HCT116 (cell line): ENCODE measurements at regions not wholly inside any gene's neighbourhood (a gene's known extent, or its start where the extent isn't known, plus 50 kb on each side); places are given as distances from the start of the nearest gene placed in this dataset.

Experiments
- ATAC-seq: fragments of 200-7000 bp; cut with Tn5 transposase; 2 replicates; pipeline ENCODE4 v1.9.1; 2020; ENCODE audit warnings: mild to moderate bottlenecking, moderate library complexity
- BruUV-seq: library from RNA; stranded (reverse); fragments of 400-500 nt; replicated peaks from 2 replicates; lab custom pipeline; 2021; lab: Mats Ljungman, UMichigan
- CTCF ChIA-PET: fragments of 300-600 bp; sonication (Branson Sonifier 250); formaldehyde crosslinking; loops from one replicate; lab custom pipeline; 2021; ENCODE audit warnings: antibody characterized with exemption; lab: Charles Lee
- POLR2A ChIA-PET: fragments of 300-600, 350-600 bp; sonication (Branson Sonifier 250); formaldehyde crosslinking; loops from one replicate; lab custom pipeline; 2021; ENCODE audit warnings: antibody characterized with exemption; lab: Charles Lee
- RAD21 ChIA-PET, 2 experiments: fragments of 300-600 bp; sonication (Branson Sonifier 250); formaldehyde crosslinking; loops; one replicate each; lab custom pipeline; 2023; ENCODE audit warnings: low total read pairs in 2 of 2; ENCODE audit not compliant: uncharacterized antibody in 2 of 2, unreplicated experiment in 2 of 2, low non-redundant PET in 1 of 2; lab: Charles Lee
- DNase-seq: peaks from one replicate; pipeline ENCODE4 v3.0.0-alpha.2; 2010; ENCODE audit warnings: low read depth, low spot score
- H2AFZ ChIP-seq: fragments of 200-600 bp; shearing (Covaris generic), sonication (generic); 2 replicates; pipeline ENCODE4 v1.6.1; 2017; ENCODE audit warnings: low read depth, mixed run types, mixed read lengths, antibody characterized with exemption, low read length; ENCODE audit not compliant: poor library complexity, severe bottlenecking
- H3K27ac ChIP-seq: 2 replicates; pipeline ENCODE4 v1.5.1; 2012; ENCODE audit warnings: low read depth, low read length
- H3K27me3 ChIP-seq: fragments of 200-600 bp; sonication (generic); 2 replicates; pipeline ENCODE4 v1.6.1; 2016; ENCODE audit warnings: mixed run types, low read length, mixed read lengths; ENCODE audit not compliant: insufficient read depth
- H3K36me3 ChIP-seq, 2 experiments: fragments of 200-500 bp in 1 of 2; fragments of 200-600 bp in 1 of 2; sonication (Bioruptor generic) in 1 of 2; sonication (generic) in 1 of 2; 2 replicates each; pipeline versions ENCODE4 v1.5.1 to v1.6.1; 2014 to 2016; ENCODE audit warnings: low read length in 2 of 2, inconsistent platforms in 1 of 2, mixed read lengths in 1 of 2, mixed run types in 1 of 2; ENCODE audit not compliant: insufficient read depth in 2 of 2, control insufficient read depth in 1 of 2
- H3K4me1 ChIP-seq, 2 experiments: fragments of 200-600 bp in 1 of 2; sonication (generic) in 1 of 2; 2 replicates each; pipeline versions ENCODE4 v1.5.1 to v1.6.1; 2012 to 2017; ENCODE audit warnings: low read length in 2 of 2, inconsistent platforms in 1 of 2, mild to moderate bottlenecking in 1 of 2, mixed read lengths in 1 of 2, mixed run types in 1 of 2, moderate library complexity in 1 of 2; ENCODE audit not compliant: insufficient read depth in 2 of 2, control insufficient read depth in 1 of 2
- H3K4me2 ChIP-seq: fragments of 200-600 bp; sonication (generic); 2 replicates; pipeline ENCODE4 v1.6.1; 2017; ENCODE audit warnings: mixed run types, low read length, mixed read lengths
- H3K4me3 ChIP-seq, 2 experiments: fragments of 200-600 bp in 1 of 2; sonication (generic) in 1 of 2; replicated peaks in 1 of 2; 2 replicates each; pipeline ENCODE4 v1.5.1; 2011 to 2016; ENCODE audit warnings: low read length in 2 of 2, control low read depth in 1 of 2, low read depth in 1 of 2, mild to moderate bottlenecking in 1 of 2, mixed read lengths in 1 of 2, mixed run types in 1 of 2
- H3K79me2 ChIP-seq: fragments of 200-600 bp; sonication (generic); 2 replicates; pipeline ENCODE4 v1.6.1; 2017; ENCODE audit warnings: mild to moderate bottlenecking, mixed run types, low read length, moderate library complexity, mixed read lengths; ENCODE audit not compliant: insufficient read depth
- H3K9ac ChIP-seq: fragments of 200-600 bp; sonication (generic); 2 replicates; pipeline ENCODE4 v1.6.1; 2016; ENCODE audit warnings: low read length, mixed read lengths
- H3K9me2 ChIP-seq: fragments of 200-600 bp; sonication (generic), shearing (Covaris generic); 2 replicates; pipeline ENCODE4 v1.6.1; 2017; ENCODE audit warnings: mixed run types, mild to moderate bottlenecking, moderate library complexity; ENCODE audit not compliant: insufficient read depth
- H3K9me3 ChIP-seq, 2 experiments: fragments of 200-500 bp in 1 of 2; fragments of 200-600 bp in 1 of 2; sonication (Bioruptor generic) in 1 of 2; sonication (generic) in 1 of 2; 2 replicates each; pipeline ENCODE4 v1.6.1; 2014 to 2017; ENCODE audit warnings: low read length in 2 of 2, mixed read lengths in 2 of 2, inconsistent platforms in 1 of 2, low read depth in 1 of 2, mild to moderate bottlenecking in 1 of 2, mixed run types in 1 of 2, moderate library complexity in 1 of 2; ENCODE audit not compliant: control insufficient read depth in 1 of 2, insufficient read depth in 1 of 2
- H4K20me1 ChIP-seq: fragments of 200-600 bp; sonication (generic), shearing (Covaris generic); 2 replicates; pipeline ENCODE4 v1.6.1; 2017; ENCODE audit warnings: mixed run types, mild to moderate bottlenecking, moderate library complexity; ENCODE audit not compliant: insufficient read depth
- CBX3 ChIP-seq: IDR thresholded peaks from 2 replicates; pipeline ENCODE4 v1.6.1; 2012; ENCODE audit warnings: low read depth
- EGR1 ChIP-seq: IDR thresholded peaks from 2 replicates; pipeline ENCODE4 v1.6.1; 2012; ENCODE audit warnings: low read depth
- ELF1 ChIP-seq: IDR thresholded peaks from 2 replicates; pipeline ENCODE4 v1.6.1; 2012; ENCODE audit warnings: low read depth, borderline replicate concordance
- EZH2 ChIP-seq: fragments of 200-600 bp; sonication (generic); IDR thresholded peaks from 2 replicates; pipeline ENCODE4 v1.6.1; 2017; ENCODE audit warnings: antibody characterized with exemption, mixed run types
- FOSL1 ChIP-seq: IDR thresholded peaks from 2 replicates; pipeline ENCODE4 v1.6.1; 2012; ENCODE audit warnings: low read depth
- JUND ChIP-seq: IDR thresholded peaks from 2 replicates; pipeline ENCODE4 v1.6.1; 2012
- POLR2A ChIP-seq: IDR thresholded peaks from 2 replicates; pipeline ENCODE4 v1.7.0; 2011; ENCODE audit warnings: borderline replicate concordance; ENCODE audit not compliant: insufficient read depth, insufficient read length; ENCODE audit errors: extremely low read depth
- REST ChIP-seq: IDR thresholded peaks from 2 replicates; pipeline ENCODE4 v1.6.1; 2012; ENCODE audit warnings: low read depth
- SP1 ChIP-seq: IDR thresholded peaks from 2 replicates; pipeline ENCODE4 v1.6.1; 2012; ENCODE audit warnings: low read depth
- SRF ChIP-seq: IDR thresholded peaks from 2 replicates; pipeline ENCODE4 v1.6.1; 2012; ENCODE audit warnings: low read depth
- TCF7L2 ChIP-seq: IDR thresholded peaks from 2 replicates; pipeline ENCODE4 v1.7.0; 2011; ENCODE audit warnings: borderline replicate concordance, inconsistent platforms; ENCODE audit not compliant: insufficient read depth, insufficient read length; ENCODE audit errors: extremely low read depth
- ZBTB33 ChIP-seq: IDR thresholded peaks from 2 replicates; pipeline ENCODE4 v1.6.1; 2011; ENCODE audit warnings: mild to moderate bottlenecking, low read length, moderate library complexity; ENCODE audit not compliant: insufficient replicate concordance; ENCODE audit errors: extremely low read depth
- ZFX ChIP-seq: fragments of 450-650 bp; IDR thresholded peaks from 2 replicates; pipeline ENCODE4 v1.6.1; 2017
- intact Hi-C: fragments of 100-400 bp; cut with micrococcal nuclease; formaldehyde crosslinking; loops from 2 replicates; pipeline ENCODE4 v1.10.0; 2022
- TF ChIP-seq, protein P1 (sequence below), 3 experiments: fragments of 200-600 bp in 1 of 3; sonication (generic) in 1 of 3; IDR thresholded peaks in 2 of 3; conservative IDR thresholded peaks in 1 of 3; 2 replicates each; pipeline ENCODE4 v1.5.1; 2012 to 2017; ENCODE audit warnings: low read depth in 2 of 3, low read length in 2 of 3, antibody characterized with exemption in 1 of 3, borderline replicate concordance in 1 of 3, control low read depth in 1 of 3, mild to moderate bottlenecking in 1 of 3, mixed read lengths in 1 of 3, mixed run types in 1 of 3, moderate library complexity in 1 of 3; ENCODE audit not compliant: insufficient read depth in 1 of 3
- TF ChIP-seq, protein P2 (sequence below): IDR thresholded peaks from 2 replicates; pipeline ENCODE4 v1.6.1; 2012
- TF ChIP-seq, protein P3 (sequence below): IDR thresholded peaks from 2 replicates; pipeline ENCODE4 v1.6.1; 2012

- DNase-seq (no peak), ATAC-seq (no peak)
- no peaks in the 10 kb centered on the region for H3K36me3 ChIP-seq
- no peaks in the 10 kb centered on the region for H3K9me2 ChIP-seq
- no TSS peak for BruUV-seq
- H3K27ac ChIP-seq: no peak overlapping the region
- no peaks in the 10 kb centered on the region for H3K9me3 ChIP-seq
- intact Hi-C loops: no loop called here
- no peaks in the 10 kb centered on the region for H4K20me1 ChIP-seq
- no peak overlapping the region for H3K9ac ChIP-seq
- H3K4me2 ChIP-seq: no peak overlapping the region
- TF ChIP-seq FOSL1 (no peak), POLR2A (no peak), CBX3 (no peak), ZFX (no peak), EGR1 (no peak), EZH2 (no peak), ELF1 (no peak), REST (no peak), JUND (no peak), ZBTB33 (no peak), SP1 (no peak), SRF (no peak), TCF7L2 (no peak)
- TF ChIP-seq, protein P1, sequence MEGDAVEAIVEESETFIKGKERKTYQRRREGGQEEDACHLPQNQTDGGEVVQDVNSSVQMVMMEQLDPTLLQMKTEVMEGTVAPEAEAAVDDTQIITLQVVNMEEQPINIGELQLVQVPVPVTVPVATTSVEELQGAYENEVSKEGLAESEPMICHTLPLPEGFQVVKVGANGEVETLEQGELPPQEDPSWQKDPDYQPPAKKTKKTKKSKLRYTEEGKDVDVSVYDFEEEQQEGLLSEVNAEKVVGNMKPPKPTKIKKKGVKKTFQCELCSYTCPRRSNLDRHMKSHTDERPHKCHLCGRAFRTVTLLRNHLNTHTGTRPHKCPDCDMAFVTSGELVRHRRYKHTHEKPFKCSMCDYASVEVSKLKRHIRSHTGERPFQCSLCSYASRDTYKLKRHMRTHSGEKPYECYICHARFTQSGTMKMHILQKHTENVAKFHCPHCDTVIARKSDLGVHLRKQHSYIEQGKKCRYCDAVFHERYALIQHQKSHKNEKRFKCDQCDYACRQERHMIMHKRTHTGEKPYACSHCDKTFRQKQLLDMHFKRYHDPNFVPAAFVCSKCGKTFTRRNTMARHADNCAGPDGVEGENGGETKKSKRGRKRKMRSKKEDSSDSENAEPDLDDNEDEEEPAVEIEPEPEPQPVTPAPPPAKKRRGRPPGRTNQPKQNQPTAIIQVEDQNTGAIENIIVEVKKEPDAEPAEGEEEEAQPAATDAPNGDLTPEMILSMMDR (IDR thresholded peaks at IDR 0.05 in 2 of 3, conservative IDR thresholded peaks at IDR 0.05 in 1 of 3; ENCODE audit: borderline replicate concordance in 1 of 3, insufficient read depth in 1 of 3, low read depth in 2 of 3, low read length in 2 of 3): no peak
- TF ChIP-seq, protein P2, sequence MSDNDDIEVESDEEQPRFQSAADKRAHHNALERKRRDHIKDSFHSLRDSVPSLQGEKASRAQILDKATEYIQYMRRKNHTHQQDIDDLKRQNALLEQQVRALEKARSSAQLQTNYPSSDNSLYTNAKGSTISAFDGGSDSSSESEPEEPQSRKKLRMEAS: no peak
- TF ChIP-seq, protein P3, sequence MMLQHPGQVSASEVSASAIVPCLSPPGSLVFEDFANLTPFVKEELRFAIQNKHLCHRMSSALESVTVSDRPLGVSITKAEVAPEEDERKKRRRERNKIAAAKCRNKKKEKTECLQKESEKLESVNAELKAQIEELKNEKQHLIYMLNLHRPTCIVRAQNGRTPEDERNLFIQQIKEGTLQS: no peak
- CTCF ChIA-PET: no interaction called here
- no peak overlapping the region for H2AFZ ChIP-seq
- H3K27me3 ChIP-seq: no peaks in the 10 kb centered on the region
- RAD21 ChIA-PET: no interaction called here
- H3K79me2 ChIP-seq: no peaks in the 10 kb centered on the region
- no peak overlapping the region for H3K4me3 ChIP-seq
- POLR2A ChIA-PET: no interaction called here
- no peaks in the 10 kb centered on the region for H3K4me1 ChIP-seq
Measured at GRCh38 chr5:143758750-143759149, 53.2 kb upstream of the HMHB1 start.
